ENCODE measurements at regions not wholly inside any gene's neighbourhood (a gene's known extent, or its start where the extent isn't known, plus 50 kb on each side); places are given as distances from the start of the nearest gene placed in this dataset.

DNA sequence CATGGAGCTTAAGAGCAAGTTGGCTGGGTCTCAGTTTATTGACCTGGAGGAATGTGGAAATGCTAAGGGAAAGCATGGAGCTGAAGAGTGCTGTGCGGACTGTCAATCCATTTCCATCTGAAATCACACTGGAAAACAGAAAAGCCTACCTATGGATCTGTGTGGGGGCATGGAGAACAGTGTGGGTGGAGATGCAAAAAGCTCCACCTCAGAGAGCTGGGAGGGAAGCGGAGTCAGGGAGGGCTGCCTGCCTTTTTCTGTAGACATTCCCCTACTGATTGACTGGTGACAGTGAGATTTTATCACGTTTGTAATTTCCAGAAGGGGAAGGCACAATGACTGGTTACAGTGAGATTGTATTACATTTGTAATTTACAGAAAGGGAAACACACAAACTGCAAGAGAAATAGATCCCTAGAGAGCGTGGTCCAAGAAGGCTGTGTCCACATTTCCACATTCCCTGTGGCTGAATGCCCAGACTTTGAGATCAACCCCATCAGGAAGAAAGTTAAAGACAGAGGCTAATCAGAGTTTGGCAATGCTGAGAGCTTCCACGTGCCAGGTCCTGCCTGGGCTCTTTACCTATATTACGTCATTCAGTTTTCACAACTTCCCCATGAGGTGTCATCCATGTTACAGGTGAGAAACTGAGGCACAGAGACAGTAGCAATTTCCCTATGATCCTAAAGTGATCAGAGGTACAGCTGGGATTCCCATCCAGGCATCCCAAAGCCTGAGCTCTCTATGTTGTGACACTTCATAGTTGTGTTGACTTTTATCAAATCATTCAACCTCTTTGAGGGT is 67.7 kb upstream of the NSMCE3 start:
- no peak for FAIRE-seq
- no peak for DNase-seq (ENCODE audit: insufficient read length, low spot score)

DNA sequence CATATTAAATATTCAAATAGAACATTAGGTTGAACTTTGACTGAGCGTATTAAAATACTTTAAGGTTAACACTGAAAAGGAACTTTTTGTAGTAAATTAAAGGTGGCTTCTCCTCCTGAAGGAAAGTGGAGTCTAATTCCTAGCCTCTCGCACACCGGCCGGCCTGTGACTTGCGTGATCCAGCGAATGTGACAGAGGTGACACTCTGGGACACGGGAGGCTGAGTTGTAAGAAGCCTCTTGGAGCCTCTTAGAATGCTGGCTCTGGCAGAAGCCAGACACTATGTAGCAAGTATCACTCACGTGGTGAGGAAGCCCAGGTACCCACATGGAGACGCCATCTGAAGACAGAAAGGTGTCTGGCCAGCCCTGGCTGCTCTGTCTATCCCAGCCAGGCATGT is 64.9 kb upstream of the NSMCE3 start:
- FAIRE-seq: no peak
- DNase-seq (ENCODE audit: insufficient read length, low spot score): no peak

DNA sequence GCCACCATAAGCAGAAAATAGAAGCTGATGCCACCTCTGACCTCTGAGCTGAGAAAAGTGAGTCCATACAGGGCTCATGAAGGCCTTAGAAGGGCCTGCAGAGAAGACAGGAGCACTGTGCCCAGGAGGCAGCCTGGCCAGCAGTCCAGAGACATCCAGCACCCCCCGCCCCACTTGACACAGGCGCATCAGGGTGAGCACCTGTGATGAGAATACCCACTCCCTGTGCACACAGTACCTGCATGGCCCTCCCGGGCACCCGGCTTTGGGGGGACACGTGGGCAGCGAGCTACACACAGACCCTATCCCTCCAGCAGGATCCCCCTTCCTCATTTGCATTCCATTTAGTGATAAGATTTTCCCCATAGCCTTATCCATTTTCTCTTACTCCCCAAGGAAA is 63.6 kb upstream of the NSMCE3 start:
- no peak for DNase-seq (ENCODE audit: insufficient read length, low spot score)
- no peak for FAIRE-seq

DNA sequence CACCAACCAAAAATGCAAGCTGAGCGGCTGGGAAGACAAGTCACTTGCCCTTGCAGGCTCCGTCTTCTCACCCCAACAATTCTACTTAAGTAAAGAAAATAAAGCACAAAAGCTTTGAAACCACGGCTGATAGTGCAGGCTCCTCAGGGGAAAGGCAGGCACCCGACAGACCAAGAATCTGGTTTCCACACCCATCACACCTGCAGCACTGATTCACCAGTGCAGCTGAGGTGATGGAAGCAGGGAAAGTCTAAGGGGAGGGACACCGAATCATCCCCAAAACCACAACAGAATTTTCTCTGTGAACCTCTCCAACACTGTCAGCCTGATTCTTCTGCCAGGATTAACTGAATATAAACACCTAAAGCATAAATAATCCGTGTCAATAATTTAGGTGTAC is 62.0 kb upstream of the NSMCE3 start:
- DNase-seq (ENCODE audit: insufficient read length, low spot score): no peak
- no peak for FAIRE-seq

DNA sequence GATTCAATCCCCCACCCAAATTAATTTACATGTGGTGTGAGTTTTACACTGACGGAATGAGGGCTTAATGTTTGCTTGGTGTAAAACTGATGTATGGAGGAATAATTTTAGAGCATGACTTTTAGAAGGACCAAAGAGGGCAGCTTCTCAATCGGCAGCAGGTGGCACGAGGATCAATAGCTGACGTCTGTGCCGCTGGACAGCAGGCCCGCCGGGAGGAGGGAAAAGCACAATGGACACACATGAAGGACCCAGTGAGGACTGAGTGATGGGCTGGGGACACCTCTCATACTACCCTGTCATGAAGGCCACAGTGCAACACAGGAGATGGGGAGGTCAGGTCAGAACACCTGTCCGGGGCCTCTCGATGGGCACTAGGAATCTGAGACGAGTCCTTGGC is 61.4 kb upstream of the NSMCE3 start:
- no peak for FAIRE-seq
- DNase-seq (ENCODE audit: insufficient read length, low spot score): no peak

DNA sequence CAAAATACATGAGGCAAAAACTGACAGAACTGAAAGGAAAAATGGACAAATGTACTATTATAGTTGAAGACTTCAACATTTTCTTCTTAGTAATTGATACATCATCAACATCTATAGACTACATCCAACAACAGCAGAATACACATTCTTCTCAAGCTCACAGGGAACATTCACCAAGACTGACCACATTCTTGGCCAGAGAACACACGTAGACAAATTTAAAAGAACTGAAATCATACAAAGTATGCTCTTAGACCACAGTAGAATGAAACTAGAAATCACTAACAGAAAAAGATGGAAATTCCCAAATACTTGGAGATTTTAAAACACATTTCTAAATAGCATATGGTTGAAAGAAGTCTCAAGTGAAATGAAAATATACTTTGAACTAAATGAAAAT is 55.1 kb upstream of the NSMCE3 start:
- DNase-seq (ENCODE audit: insufficient read length, low spot score) (no peak), FAIRE-seq (no peak)

DNA sequence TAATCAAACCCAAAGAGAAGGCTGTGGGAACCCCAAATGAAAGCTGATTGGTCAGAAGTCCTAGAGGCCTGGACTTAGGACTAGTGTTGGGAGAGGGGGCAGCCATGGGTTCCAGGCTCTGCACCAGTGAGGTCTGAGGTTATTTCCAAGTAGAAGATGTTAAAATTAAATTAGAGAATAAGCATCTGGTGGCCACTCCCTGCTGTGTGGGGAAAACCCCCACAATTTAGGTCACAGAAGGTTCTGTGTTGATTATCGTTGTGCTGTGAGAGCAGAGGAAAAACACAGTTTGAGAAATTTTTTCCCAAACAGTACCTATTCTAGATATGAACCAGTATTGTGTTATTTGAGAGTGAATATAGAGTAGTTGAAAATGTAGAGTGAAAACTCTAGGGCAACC is 53.9 kb upstream of the NSMCE3 start:
- DNase-seq (ENCODE audit: insufficient read length, low spot score) (no peak), FAIRE-seq (no peak)

DNA sequence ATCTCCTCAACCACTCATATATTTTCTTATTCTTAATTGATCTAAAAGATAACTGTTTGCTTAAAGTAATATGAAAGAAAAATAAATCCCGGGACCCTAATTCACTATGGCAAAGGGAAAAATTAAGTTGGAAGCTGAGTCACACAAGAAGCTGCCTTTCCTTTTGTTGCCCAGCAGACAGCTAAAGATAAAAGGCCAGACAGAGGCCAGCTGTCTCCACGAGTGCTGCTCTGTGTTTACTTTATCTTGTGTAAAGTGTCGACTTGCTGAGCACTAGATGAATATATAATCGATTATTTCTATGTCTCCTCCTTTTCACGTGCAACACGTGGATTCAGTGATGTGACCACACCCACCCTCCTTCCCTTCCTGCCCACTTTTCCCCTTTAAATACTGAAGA is 52.8 kb upstream of the NSMCE3 start:
- DNase-seq (ENCODE audit: insufficient read length, low spot score): no peak
- FAIRE-seq: no peak

DNA sequence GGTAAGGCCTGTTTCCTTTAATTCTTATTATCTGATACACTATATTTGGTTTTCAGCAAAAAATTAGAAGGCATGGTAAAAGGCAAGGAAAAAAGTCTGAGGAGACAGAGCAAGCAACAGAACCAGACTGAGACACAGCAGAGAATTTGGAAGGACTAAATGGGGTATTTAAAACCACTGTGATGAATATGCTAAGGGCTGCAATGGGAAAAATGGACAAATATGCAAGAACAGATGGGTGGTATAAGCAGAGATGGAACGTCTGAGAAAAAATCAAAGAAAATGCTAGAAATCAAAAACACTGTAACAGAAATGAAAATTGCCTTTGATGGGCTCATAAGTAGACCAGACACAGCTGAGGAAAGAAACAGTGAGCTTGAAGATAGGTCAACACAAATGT is 50.8 kb upstream of the NSMCE3 start:
- DNase-seq (ENCODE audit: insufficient read length, low spot score) (no peak), FAIRE-seq (no peak)

DNA sequence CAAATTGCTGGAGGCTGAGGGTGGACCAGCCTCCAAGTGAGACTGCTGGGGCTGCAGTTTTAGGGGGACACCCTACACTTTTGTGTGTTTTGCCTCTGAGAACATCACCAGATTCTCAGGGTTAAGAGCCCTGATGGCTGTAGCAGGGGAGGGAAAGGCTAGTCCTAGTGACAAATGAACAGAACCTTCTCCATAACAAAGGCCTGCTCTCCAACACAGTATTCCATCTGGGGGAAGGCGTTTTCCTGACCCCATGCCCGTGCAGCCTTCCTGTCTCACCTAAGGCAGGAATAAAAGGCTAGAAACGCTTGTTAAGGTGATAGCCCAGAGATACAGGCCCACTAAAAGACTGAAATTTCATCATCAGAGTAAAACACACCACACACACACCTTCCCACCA is 50.2 kb upstream of the NSMCE3 start:
- FAIRE-seq (no peak), DNase-seq (ENCODE audit: insufficient read length, low spot score) (no peak)
